HCT116 (cell line): ENCODE measurements at regions not wholly inside any gene's neighbourhood (a gene's known extent, or its start where the extent isn't known, plus 50 kb on each side); places are given as distances from the start of the nearest gene placed in this dataset.

Source experiments
- ATAC-seq: fragments of 200-7000 bp; cut with Tn5 transposase; 2 replicates; pipeline ENCODE4 v1.9.1; 2020; ENCODE audit warnings: mild to moderate bottlenecking, moderate library complexity
- BruUV-seq: library from RNA; stranded (reverse); fragments of 400-500 nt; replicated peaks from 2 replicates; lab custom pipeline; 2021; lab: Mats Ljungman, UMichigan
- CTCF ChIA-PET: fragments of 300-600 bp; sonication (Branson Sonifier 250); formaldehyde crosslinking; loops from one replicate; lab custom pipeline; 2021; ENCODE audit warnings: antibody characterized with exemption; lab: Charles Lee
- POLR2A ChIA-PET: fragments of 300-600, 350-600 bp; sonication (Branson Sonifier 250); formaldehyde crosslinking; loops from one replicate; lab custom pipeline; 2021; ENCODE audit warnings: antibody characterized with exemption; lab: Charles Lee
- RAD21 ChIA-PET, 2 experiments: fragments of 300-600 bp; sonication (Branson Sonifier 250); formaldehyde crosslinking; loops; one replicate each; lab custom pipeline; 2023; ENCODE audit warnings: low total read pairs in 2 of 2; ENCODE audit not compliant: uncharacterized antibody in 2 of 2, unreplicated experiment in 2 of 2, low non-redundant PET in 1 of 2; lab: Charles Lee
- DNase-seq: peaks from one replicate; pipeline ENCODE4 v3.0.0-alpha.2; 2010; ENCODE audit warnings: low read depth, low spot score
- H2AFZ ChIP-seq: fragments of 200-600 bp; shearing (Covaris generic), sonication (generic); 2 replicates; pipeline ENCODE4 v1.6.1; 2017; ENCODE audit warnings: low read depth, mixed run types, mixed read lengths, antibody characterized with exemption, low read length; ENCODE audit not compliant: poor library complexity, severe bottlenecking
- H3K27ac ChIP-seq: 2 replicates; pipeline ENCODE4 v1.5.1; 2012; ENCODE audit warnings: low read depth, low read length
- H3K27me3 ChIP-seq: fragments of 200-600 bp; sonication (generic); 2 replicates; pipeline ENCODE4 v1.6.1; 2016; ENCODE audit warnings: mixed run types, low read length, mixed read lengths; ENCODE audit not compliant: insufficient read depth
- H3K36me3 ChIP-seq, 2 experiments: fragments of 200-500 bp in 1 of 2; fragments of 200-600 bp in 1 of 2; sonication (Bioruptor generic) in 1 of 2; sonication (generic) in 1 of 2; 2 replicates each; pipeline versions ENCODE4 v1.5.1 to v1.6.1; 2014 to 2016; ENCODE audit warnings: low read length in 2 of 2, inconsistent platforms in 1 of 2, mixed read lengths in 1 of 2, mixed run types in 1 of 2; ENCODE audit not compliant: insufficient read depth in 2 of 2, control insufficient read depth in 1 of 2
- H3K4me1 ChIP-seq, 2 experiments: fragments of 200-600 bp in 1 of 2; sonication (generic) in 1 of 2; 2 replicates each; pipeline versions ENCODE4 v1.5.1 to v1.6.1; 2012 to 2017; ENCODE audit warnings: low read length in 2 of 2, inconsistent platforms in 1 of 2, mild to moderate bottlenecking in 1 of 2, mixed read lengths in 1 of 2, mixed run types in 1 of 2, moderate library complexity in 1 of 2; ENCODE audit not compliant: insufficient read depth in 2 of 2, control insufficient read depth in 1 of 2
- H3K4me2 ChIP-seq: fragments of 200-600 bp; sonication (generic); 2 replicates; pipeline ENCODE4 v1.6.1; 2017; ENCODE audit warnings: mixed run types, low read length, mixed read lengths
- H3K4me3 ChIP-seq, 2 experiments: fragments of 200-600 bp in 1 of 2; sonication (generic) in 1 of 2; replicated peaks in 1 of 2; 2 replicates each; pipeline ENCODE4 v1.5.1; 2011 to 2016; ENCODE audit warnings: low read length in 2 of 2, control low read depth in 1 of 2, low read depth in 1 of 2, mild to moderate bottlenecking in 1 of 2, mixed read lengths in 1 of 2, mixed run types in 1 of 2
- H3K79me2 ChIP-seq: fragments of 200-600 bp; sonication (generic); 2 replicates; pipeline ENCODE4 v1.6.1; 2017; ENCODE audit warnings: mild to moderate bottlenecking, mixed run types, low read length, moderate library complexity, mixed read lengths; ENCODE audit not compliant: insufficient read depth
- H3K9ac ChIP-seq: fragments of 200-600 bp; sonication (generic); 2 replicates; pipeline ENCODE4 v1.6.1; 2016; ENCODE audit warnings: low read length, mixed read lengths
- H3K9me2 ChIP-seq: fragments of 200-600 bp; sonication (generic), shearing (Covaris generic); 2 replicates; pipeline ENCODE4 v1.6.1; 2017; ENCODE audit warnings: mixed run types, mild to moderate bottlenecking, moderate library complexity; ENCODE audit not compliant: insufficient read depth
- H3K9me3 ChIP-seq, 2 experiments: fragments of 200-500 bp in 1 of 2; fragments of 200-600 bp in 1 of 2; sonication (Bioruptor generic) in 1 of 2; sonication (generic) in 1 of 2; 2 replicates each; pipeline ENCODE4 v1.6.1; 2014 to 2017; ENCODE audit warnings: low read length in 2 of 2, mixed read lengths in 2 of 2, inconsistent platforms in 1 of 2, low read depth in 1 of 2, mild to moderate bottlenecking in 1 of 2, mixed run types in 1 of 2, moderate library complexity in 1 of 2; ENCODE audit not compliant: control insufficient read depth in 1 of 2, insufficient read depth in 1 of 2
- H4K20me1 ChIP-seq: fragments of 200-600 bp; sonication (generic), shearing (Covaris generic); 2 replicates; pipeline ENCODE4 v1.6.1; 2017; ENCODE audit warnings: mixed run types, mild to moderate bottlenecking, moderate library complexity; ENCODE audit not compliant: insufficient read depth
- CBX3 ChIP-seq: IDR thresholded peaks from 2 replicates; pipeline ENCODE4 v1.6.1; 2012; ENCODE audit warnings: low read depth
- CTCF ChIP-seq, 3 experiments: fragments of 200-600 bp in 1 of 3; sonication (generic) in 1 of 3; IDR thresholded peaks in 2 of 3; conservative IDR thresholded peaks in 1 of 3; 2 replicates each; pipeline ENCODE4 v1.5.1; 2012 to 2017; ENCODE audit warnings: low read depth in 2 of 3, low read length in 2 of 3, antibody characterized with exemption in 1 of 3, borderline replicate concordance in 1 of 3, control low read depth in 1 of 3, mild to moderate bottlenecking in 1 of 3, mixed read lengths in 1 of 3, mixed run types in 1 of 3, moderate library complexity in 1 of 3; ENCODE audit not compliant: insufficient read depth in 1 of 3
- EZH2phosphoT487 ChIP-seq: fragments of 200-600 bp; IDR thresholded peaks from 2 replicates; pipeline ENCODE4 v1.6.1; 2018; ENCODE audit warnings: antibody characterized with exemption, borderline replicate concordance
- FOSL1 ChIP-seq: IDR thresholded peaks from 2 replicates; pipeline ENCODE4 v1.6.1; 2012; ENCODE audit warnings: low read depth
- JUND ChIP-seq: IDR thresholded peaks from 2 replicates; pipeline ENCODE4 v1.6.1; 2012
- REST ChIP-seq: IDR thresholded peaks from 2 replicates; pipeline ENCODE4 v1.6.1; 2012; ENCODE audit warnings: low read depth
- SP1 ChIP-seq: IDR thresholded peaks from 2 replicates; pipeline ENCODE4 v1.6.1; 2012; ENCODE audit warnings: low read depth
- SRF ChIP-seq: IDR thresholded peaks from 2 replicates; pipeline ENCODE4 v1.6.1; 2012; ENCODE audit warnings: low read depth
- intact Hi-C: fragments of 100-400 bp; cut with micrococcal nuclease; formaldehyde crosslinking; loops from 2 replicates; pipeline ENCODE4 v1.10.0; 2022
- TF ChIP-seq, protein P1 (sequence below): IDR thresholded peaks from 2 replicates; pipeline ENCODE4 v1.6.1; 2012

DNA sequence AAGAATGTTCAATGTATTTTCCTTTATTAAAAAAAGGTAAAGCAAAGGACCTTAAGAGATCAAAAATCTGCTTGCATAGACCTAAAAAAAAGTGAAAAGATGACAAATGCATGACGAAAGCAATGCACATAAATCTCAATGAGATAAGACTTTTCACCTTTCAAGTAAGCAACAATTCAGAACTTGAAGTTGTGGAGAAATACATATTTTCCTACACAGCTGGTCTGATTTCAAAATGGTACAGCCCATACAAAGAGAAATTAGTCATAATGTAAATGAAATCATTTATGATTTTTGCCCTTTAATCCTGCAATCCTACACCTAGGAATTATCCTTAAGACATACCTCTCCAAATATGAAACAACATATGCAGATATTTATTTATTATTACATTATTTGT, 568.0 kb downstream of the ANXA1 start (continued):
- TF ChIP-seq SP1, result no peak
- TF ChIP-seq FOSL1, result no peak
- no peak for TF ChIP-seq CTCF (IDR thresholded peaks at IDR 0.05 in 2 of 3, conservative IDR thresholded peaks at IDR 0.05 in 1 of 3; ENCODE audit: borderline replicate concordance in 1 of 3, insufficient read depth in 1 of 3, low read depth in 2 of 3, low read length in 2 of 3)
- TF ChIP-seq, protein P1, sequence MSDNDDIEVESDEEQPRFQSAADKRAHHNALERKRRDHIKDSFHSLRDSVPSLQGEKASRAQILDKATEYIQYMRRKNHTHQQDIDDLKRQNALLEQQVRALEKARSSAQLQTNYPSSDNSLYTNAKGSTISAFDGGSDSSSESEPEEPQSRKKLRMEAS, result no peak

GRCh38 chr9:73720601-73721000, 568.9 kb downstream of the ANXA1 start:
- Histone ChIP-seq H3K4me1 (no peaks in the 10 kb centered on the region), H3K4me3 (no peak overlapping the region), H3K9ac (no peak overlapping the region), H4K20me1 (no peaks in the 10 kb centered on the region), H2AFZ (no peak overlapping the region), H3K9me2 (no peaks in the 10 kb centered on the region), H3K36me3 (no peaks in the 10 kb centered on the region), H3K79me2 (no peaks in the 10 kb centered on the region), H3K4me2 (no peak overlapping the region), H3K27me3 (no peaks in the 10 kb centered on the region), H3K9me3 (no peaks in the 10 kb centered on the region; a peak in 1 of 4 replicates), H3K27ac (no peak overlapping the region)
- ATAC-seq, result no peak
- intact Hi-C loops, result no loop called here
- TF ChIP-seq REST, result no peak
- no peak for TF ChIP-seq EZH2phosphoT487
- no peak for TF ChIP-seq SRF
- no peak for TF ChIP-seq JUND
- TF ChIP-seq CBX3, result no peak
- ChIA-PET CTCF (no interaction called here), POLR2A (no interaction called here), RAD21 (no interaction called here)
- BruUV-seq, result no TSS peak
- no peak for DNase-seq
